ENCODE measurements at regions not wholly inside any gene's neighbourhood (a gene's known extent, or its start where the extent isn't known, plus 50 kb on each side); places are given as distances from the start of the nearest gene placed in this dataset.
"Not testable (repeated sequence)": the region's sequence is repeated elsewhere in the genome, so short reads cannot be mapped to it uniquely, and the experiment has no call there.

- no peak for DNase-seq (ENCODE audit: low spot score)
Measured at GRCh38 chr3:118559286-118559685, 475.4 kb downstream of the IGSF11 start.

- DNase-seq (ENCODE audit: low spot score), result no peak
Measured at GRCh38 chr3:118564800-118565199, 469.8 kb downstream of the IGSF11 start.

- DNase-seq (ENCODE audit: low spot score), result no peak
Measured at GRCh38 chr3:118573912-118574311, 460.7 kb downstream of the IGSF11 start.

- no peak for DNase-seq (ENCODE audit: low spot score)
Measured at GRCh38 chr3:118577055-118577777, 457.4 kb downstream of the IGSF11 start.

DNA sequence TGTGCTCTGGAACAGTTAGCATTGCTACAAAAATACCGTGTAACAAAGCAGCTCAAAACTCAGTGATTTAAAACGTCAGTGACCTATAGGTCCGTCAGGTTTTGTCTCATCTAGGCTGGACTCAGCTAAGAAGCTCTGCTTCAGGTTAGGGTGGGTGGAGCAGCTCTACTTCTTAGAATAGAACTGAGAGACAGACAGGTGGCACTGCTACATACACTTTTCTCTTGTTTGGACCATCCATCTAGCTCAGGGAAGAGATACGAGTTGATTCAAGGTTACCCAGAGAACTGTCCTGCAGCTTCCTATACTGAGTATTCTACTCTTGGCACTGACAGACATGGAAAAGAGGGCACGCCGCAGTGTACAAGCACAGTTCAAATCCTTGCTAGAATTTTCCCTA is 456.1 kb downstream of the IGSF11 start:
- no peak for DNase-seq (ENCODE audit: low spot score)

DNA sequence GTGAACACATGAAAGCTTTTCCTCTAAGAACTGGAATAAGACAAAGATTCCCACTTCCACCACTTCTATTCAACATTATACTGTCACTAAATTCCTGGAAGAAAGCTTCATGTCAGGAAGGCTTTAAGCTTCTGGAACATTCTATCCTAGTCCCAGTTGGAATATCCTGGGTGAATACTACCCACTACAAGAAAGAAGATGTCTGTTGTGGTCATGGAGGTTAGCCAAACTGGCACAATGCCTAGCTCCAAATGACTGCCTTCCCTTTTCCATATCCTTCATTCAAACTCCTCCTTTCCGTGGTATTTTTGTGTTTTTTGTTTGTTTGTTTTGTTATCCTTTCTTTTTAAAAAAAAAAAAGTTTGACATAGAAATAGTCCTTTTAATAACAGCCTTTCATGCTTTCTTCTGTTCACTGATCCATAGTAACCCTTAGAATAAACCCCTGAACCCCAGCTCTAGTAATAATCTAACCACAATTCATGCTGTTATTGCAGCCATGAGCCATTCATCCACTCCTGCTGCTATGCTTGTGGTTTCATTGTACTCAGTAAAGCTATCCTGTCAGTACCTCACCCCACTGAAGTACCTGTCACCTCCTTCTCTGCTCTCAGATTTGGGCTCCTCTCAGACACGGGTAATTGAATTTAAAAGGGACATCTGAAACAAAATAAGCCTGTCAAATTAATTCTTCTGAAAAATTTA is 447.5 kb downstream of the IGSF11 start:
- DNase-seq (ENCODE audit: low spot score), result no peak

GRCh38 chr3:118587847-118588246 is 446.8 kb downstream of the IGSF11 start:
- DNase-seq (ENCODE audit: low spot score), result no peak

GRCh38 chr3:118593277-118593670 is 441.4 kb downstream of the IGSF11 start:
- no peak for DNase-seq (ENCODE audit: low spot score)

GRCh38 chr3:118597184-118597583 is 437.5 kb downstream of the IGSF11 start:
- DNase-seq (ENCODE audit: low spot score), result no peak

GRCh38 chr3:118607915-118608820 is 426.5 kb downstream of the IGSF11 start:
- no peak for DNase-seq (ENCODE audit: low spot score)

- no peak for DNase-seq (ENCODE audit: low spot score)
Measured at GRCh38 chr3:118618247-118619040, 416.2 kb downstream of the IGSF11 start.

- no peak for DNase-seq (ENCODE audit: low spot score)
Measured at GRCh38 chr3:118626453-118626852, 408.2 kb downstream of the IGSF11 start.

DNA sequence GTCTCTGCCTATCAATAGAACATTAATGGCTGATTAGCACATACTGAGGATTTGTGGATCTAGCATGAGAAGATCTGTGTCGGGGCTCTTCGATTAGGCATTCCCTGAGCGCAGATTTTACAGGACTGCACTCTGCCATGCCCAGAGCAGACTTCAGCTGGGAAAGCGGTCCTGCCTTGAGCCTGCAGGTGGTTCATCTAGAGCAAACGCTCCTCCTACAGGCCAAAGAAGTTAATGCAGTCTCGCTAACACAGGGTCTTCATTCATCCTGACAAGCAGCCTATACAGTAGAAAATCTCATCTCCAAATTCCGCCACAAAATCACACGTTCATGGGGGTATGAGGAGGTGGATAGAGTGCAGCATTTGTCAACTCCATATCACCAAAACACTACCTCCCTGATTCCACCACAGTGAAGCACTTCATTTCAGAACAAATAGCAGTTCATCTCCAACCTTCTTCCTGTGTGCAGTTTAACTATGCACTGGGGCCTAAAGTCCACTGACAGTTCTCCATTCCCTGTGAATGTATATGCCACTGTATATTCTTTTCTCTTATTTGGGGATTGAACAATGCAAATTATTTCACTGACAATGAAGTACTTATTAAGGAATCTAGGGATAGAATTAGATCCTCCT is 405.8 kb downstream of the IGSF11 start:
- DNase-seq (ENCODE audit: low spot score), result peak; percentile 62

- no peak for DNase-seq (ENCODE audit: low spot score)
Measured at GRCh38 chr3:118629821-118630220, 404.8 kb downstream of the IGSF11 start.

- DNase-seq (ENCODE audit: low spot score), result no peak
Measured at GRCh38 chr3:118635711-118636110, 398.9 kb downstream of the IGSF11 start.

DNA sequence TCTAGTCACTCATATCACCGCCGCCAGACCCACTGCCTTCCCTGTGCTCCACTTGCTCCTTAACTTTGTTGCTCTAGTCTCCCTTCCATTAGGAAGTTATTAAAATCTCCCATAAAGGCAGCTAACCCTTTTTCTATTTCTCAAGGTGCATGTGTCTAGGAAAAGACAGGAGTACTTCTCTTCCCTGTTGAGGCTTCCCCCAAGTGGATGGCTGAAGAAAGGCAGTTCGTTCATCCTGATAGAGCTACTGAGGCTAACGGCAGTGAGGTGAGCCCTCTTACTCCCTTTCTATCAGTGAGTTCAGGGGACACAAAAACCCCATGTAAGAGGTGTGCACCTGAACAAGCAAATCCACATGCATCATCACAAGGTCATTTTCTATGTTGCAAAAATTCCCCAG is 397.8 kb downstream of the IGSF11 start:
- peak; percentile 16 for DNase-seq (ENCODE audit: low spot score)

DNA sequence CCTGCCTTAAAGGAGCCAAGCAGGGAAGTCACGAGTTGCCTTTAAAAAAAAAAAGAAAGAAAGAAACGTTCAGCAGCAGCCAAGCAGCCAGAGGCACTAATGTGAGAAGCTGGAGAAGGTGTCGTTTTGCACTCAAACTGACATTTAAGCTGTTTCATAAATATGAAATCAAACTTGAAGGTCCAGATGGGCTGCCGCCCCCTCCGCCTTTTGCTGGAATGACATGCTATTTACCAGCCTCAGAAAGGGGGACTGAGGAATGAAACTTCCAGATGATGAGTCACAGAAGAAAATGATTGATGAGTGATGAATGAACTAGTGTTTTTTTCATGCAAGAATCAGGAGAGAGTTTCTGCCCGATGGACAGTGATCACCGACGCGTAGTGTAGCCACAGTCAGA is 396.8 kb downstream of the IGSF11 start:
- DNase-seq (ENCODE audit: low spot score), result no peak

DNA sequence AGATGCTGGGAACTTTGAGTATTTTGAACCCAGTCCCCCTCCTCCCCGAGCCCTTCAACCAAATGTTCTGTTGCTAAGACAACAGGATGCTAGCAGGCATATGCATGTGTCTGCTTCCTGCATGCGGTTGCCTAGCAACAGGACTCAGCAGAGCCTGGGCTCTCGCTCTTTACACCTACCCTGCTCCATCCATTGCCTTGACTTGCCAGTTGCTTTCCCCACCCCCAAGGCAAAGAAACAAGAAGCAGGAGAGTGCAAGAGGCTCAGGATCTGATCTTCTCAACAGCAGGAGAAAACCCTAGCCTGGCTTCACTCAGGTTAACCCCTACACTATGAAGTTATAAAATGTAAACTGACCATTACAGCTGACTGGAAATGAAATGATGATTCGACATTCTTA is 393.0 kb downstream of the IGSF11 start:
- no peak for DNase-seq (ENCODE audit: low spot score)

DNA sequence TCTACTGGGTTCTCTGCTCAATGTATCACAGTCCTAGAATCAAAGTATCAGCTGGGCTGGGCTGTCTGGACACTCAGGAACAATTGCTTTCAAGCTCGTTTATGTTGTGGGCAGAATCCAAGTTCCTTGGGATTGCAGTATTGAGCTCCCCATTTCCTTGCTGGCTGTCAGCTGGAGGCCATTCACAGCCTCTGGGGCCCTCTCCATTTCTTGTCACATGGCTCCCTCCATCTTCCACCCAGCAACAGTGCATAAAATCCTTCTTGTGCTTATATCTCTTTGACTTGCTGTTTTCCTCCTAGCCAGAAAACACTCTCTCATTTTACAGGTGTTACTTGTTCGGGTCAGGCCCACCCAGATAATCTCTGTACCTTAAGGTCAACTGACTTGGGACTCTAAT is 363.5 kb downstream of the IGSF11 start:
- DNase-seq (ENCODE audit: low spot score), result no peak

- DNase-seq (ENCODE audit: low spot score), result no peak
Measured at GRCh38 chr3:118675305-118675704, 359.3 kb downstream of the IGSF11 start.

GRCh38 chr3:118678663-118679062 is 356.0 kb downstream of the IGSF11 start:
- not testable (repeated sequence) for DNase-seq (ENCODE audit: low spot score)
